ENCODE measurements at regions not wholly inside any gene's neighbourhood (a gene's known extent, or its start where the extent isn't known, plus 50 kb on each side); places are given as distances from the start of the nearest gene placed in this dataset.

DNA sequence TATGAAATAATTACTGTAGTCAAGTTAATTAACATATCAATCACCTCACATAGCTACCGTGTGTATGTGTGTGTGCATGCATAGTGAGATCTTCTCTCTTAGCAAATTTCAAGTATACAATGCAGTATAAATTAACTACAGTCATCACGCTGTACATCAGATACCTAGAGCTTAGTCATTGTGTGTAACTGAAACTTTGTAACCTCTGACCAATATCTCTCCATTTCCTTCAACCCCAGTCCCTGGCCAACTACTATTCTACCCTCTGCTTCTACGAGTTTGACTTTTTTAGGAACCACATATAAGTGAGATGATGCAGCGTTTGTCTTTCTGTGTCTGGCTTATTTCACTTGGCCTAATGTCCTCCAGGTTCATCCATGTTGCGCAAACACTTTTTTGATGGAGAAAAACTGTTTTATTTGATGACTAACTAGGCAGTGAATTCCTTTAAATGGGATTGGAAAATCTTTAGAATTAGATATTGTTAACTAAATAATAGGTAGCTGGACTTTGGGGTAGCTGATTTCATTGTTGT, 459.5 kb downstream of the DHX35 start:
- TF ChIP-seq GATA2 (IDR thresholded peaks at IDR 0.05; ENCODE audit: insufficient read depth, insufficient read length, low read depth, low read length) = no peak
- TF ChIP-seq, protein P1, sequence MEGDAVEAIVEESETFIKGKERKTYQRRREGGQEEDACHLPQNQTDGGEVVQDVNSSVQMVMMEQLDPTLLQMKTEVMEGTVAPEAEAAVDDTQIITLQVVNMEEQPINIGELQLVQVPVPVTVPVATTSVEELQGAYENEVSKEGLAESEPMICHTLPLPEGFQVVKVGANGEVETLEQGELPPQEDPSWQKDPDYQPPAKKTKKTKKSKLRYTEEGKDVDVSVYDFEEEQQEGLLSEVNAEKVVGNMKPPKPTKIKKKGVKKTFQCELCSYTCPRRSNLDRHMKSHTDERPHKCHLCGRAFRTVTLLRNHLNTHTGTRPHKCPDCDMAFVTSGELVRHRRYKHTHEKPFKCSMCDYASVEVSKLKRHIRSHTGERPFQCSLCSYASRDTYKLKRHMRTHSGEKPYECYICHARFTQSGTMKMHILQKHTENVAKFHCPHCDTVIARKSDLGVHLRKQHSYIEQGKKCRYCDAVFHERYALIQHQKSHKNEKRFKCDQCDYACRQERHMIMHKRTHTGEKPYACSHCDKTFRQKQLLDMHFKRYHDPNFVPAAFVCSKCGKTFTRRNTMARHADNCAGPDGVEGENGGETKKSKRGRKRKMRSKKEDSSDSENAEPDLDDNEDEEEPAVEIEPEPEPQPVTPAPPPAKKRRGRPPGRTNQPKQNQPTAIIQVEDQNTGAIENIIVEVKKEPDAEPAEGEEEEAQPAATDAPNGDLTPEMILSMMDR (IDR thresholded peaks at IDR 0.05; ENCODE audit: extremely low read depth in 1 of 2, insufficient read depth in 1 of 2, low read depth in 1 of 2, low read length in 2 of 2) = no peak
- no peak for TF ChIP-seq POLR2A (IDR thresholded peaks at IDR 0.05; ENCODE audit: low read depth, low read length)
- TF ChIP-seq, protein P2, sequence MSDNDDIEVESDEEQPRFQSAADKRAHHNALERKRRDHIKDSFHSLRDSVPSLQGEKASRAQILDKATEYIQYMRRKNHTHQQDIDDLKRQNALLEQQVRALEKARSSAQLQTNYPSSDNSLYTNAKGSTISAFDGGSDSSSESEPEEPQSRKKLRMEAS (IDR thresholded peaks at IDR 0.05; ENCODE audit: insufficient read depth, insufficient read length) = no peak
- no peak for TF ChIP-seq POLR2AphosphoS5 (IDR thresholded peaks at IDR 0.05; ENCODE audit: insufficient read depth, low read depth, low read length)
- TF ChIP-seq EZH2 (IDR thresholded peaks at IDR 0.05; ENCODE audit: borderline replicate concordance, low read depth, low read length, severe bottlenecking) = no peak
